Fibroblast of lung (primary cell): ENCODE measurements at regions not wholly inside any gene's neighbourhood (a gene's known extent, or its start where the extent isn't known, plus 50 kb on each side); places are given as distances from the start of the nearest gene placed in this dataset.

ENCODE experiments used
- CTCF ChIP-seq, 2 donors: IDR thresholded peaks in 1 of 2; conservative IDR thresholded peaks in 1 of 2; 1 replicate in 1 of 2; 2 replicates in 1 of 2; pipeline ENCODE4 v1.5.1; 2011 to 2012; ENCODE audit warnings: low read length in 2 of 2, control low read depth in 1 of 2, inconsistent platforms in 1 of 2, low read depth in 1 of 2, mild to moderate bottlenecking in 1 of 2
- EZH2 ChIP-seq: IDR thresholded peaks from 2 replicates; pipeline ENCODE4 v1.5.1; 2012; ENCODE audit warnings: low read length, control low read depth, mild to moderate bottlenecking; ENCODE audit errors: missing control alignments

- TF ChIP-seq CTCF (conservative IDR thresholded peaks at IDR 0.05 in 1 of 2, IDR thresholded peaks at IDR 0.05 in 1 of 2; ENCODE audit: low read depth in 1 of 2, low read length in 2 of 2) (no peak), EZH2 (no peak)
Measured at GRCh38 chr16:29154088-29154487, 169.2 kb downstream of the LAT start.
